ENCODE measurements at regions not wholly inside any gene's neighbourhood (a gene's known extent, or its start where the extent isn't known, plus 50 kb on each side); places are given as distances from the start of the nearest gene placed in this dataset.

- DNase-seq (ENCODE audit: low read depth in 1 of 2, low spot score in 1 of 2) = no peak
- TF ChIP-seq JUND (IDR thresholded peaks at IDR 0.05; ENCODE audit: low read depth) = no peak
- in situ Hi-C loops (cut with HindIII; ENCODE audit: low pct_unique_long_range_greater_than_20kb, low sequenced_read_pairs) = no loop called here
These were observed 596.6 kb downstream of the PLCL1 start for GRCh38 chr2:198400999-198401398.

- in situ Hi-C loops (cut with HindIII; ENCODE audit: low pct_unique_long_range_greater_than_20kb, low sequenced_read_pairs) = no loop called here
- no peak for DNase-seq (ENCODE audit: low read depth in 1 of 2, low spot score in 1 of 2)
- no peak for TF ChIP-seq JUND (IDR thresholded peaks at IDR 0.05; ENCODE audit: low read depth)
These were observed 589.8 kb downstream of the PLCL1 start for GRCh38 chr2:198394208-198394607.

- DNase-seq (ENCODE audit: low read depth in 1 of 2, low spot score in 1 of 2) = no peak
- no peak for TF ChIP-seq JUND (IDR thresholded peaks at IDR 0.05; ENCODE audit: low read depth)
- in situ Hi-C loops (cut with HindIII; ENCODE audit: low pct_unique_long_range_greater_than_20kb, low sequenced_read_pairs) = no loop called here
These were observed 586.3 kb downstream of the PLCL1 start for GRCh38 chr2:198390670-198391069.

GRCh38 chr2:198387677-198388076 lies 583.3 kb downstream of the PLCL1 start:
- DNase-seq (ENCODE audit: low read depth in 1 of 2, low spot score in 1 of 2) = no peak
- in situ Hi-C loops (cut with HindIII; ENCODE audit: low pct_unique_long_range_greater_than_20kb, low sequenced_read_pairs) = no loop called here
- TF ChIP-seq JUND (IDR thresholded peaks at IDR 0.05; ENCODE audit: low read depth) = no peak

GRCh38 chr2:198385856-198386255 lies 581.5 kb downstream of the PLCL1 start:
- no peak for DNase-seq (ENCODE audit: low read depth in 1 of 2, low spot score in 1 of 2)
- no peak for TF ChIP-seq JUND (IDR thresholded peaks at IDR 0.05; ENCODE audit: low read depth)
- in situ Hi-C loops (cut with HindIII; ENCODE audit: low pct_unique_long_range_greater_than_20kb, low sequenced_read_pairs) = no loop called here

GRCh38 chr2:198385326-198385725 lies 580.9 kb downstream of the PLCL1 start:
- in situ Hi-C loops (cut with HindIII; ENCODE audit: low pct_unique_long_range_greater_than_20kb, low sequenced_read_pairs) = no loop called here
- no peak for DNase-seq (ENCODE audit: low read depth in 1 of 2, low spot score in 1 of 2)
- TF ChIP-seq JUND (IDR thresholded peaks at IDR 0.05; ENCODE audit: low read depth) = no peak

GRCh38 chr2:198383392-198383791 lies 579.0 kb downstream of the PLCL1 start:
- no peak for DNase-seq (ENCODE audit: low read depth in 1 of 2, low spot score in 1 of 2)
- in situ Hi-C loops (cut with HindIII; ENCODE audit: low pct_unique_long_range_greater_than_20kb, low sequenced_read_pairs) = no loop called here
- no peak for TF ChIP-seq JUND (IDR thresholded peaks at IDR 0.05; ENCODE audit: low read depth)

- no peak for DNase-seq (ENCODE audit: low read depth in 1 of 2, low spot score in 1 of 2)
- TF ChIP-seq JUND (IDR thresholded peaks at IDR 0.05; ENCODE audit: low read depth) = no peak
- in situ Hi-C loops (cut with HindIII; ENCODE audit: low pct_unique_long_range_greater_than_20kb, low sequenced_read_pairs) = no loop called here
These were observed 578.4 kb downstream of the PLCL1 start for GRCh38 chr2:198382811-198383210.

GRCh38 chr2:198376677-198377076 lies 572.3 kb downstream of the PLCL1 start:
- TF ChIP-seq JUND (IDR thresholded peaks at IDR 0.05; ENCODE audit: low read depth) = no peak
- in situ Hi-C loops (cut with HindIII; ENCODE audit: low pct_unique_long_range_greater_than_20kb, low sequenced_read_pairs) = no loop called here
- DNase-seq (ENCODE audit: low read depth in 1 of 2, low spot score in 1 of 2) = no peak

GRCh38 chr2:198375083-198375410 lies 570.7 kb downstream of the PLCL1 start:
- in situ Hi-C loops (cut with HindIII; ENCODE audit: low pct_unique_long_range_greater_than_20kb, low sequenced_read_pairs) = no loop called here
- TF ChIP-seq JUND (IDR thresholded peaks at IDR 0.05; ENCODE audit: low read depth) = no peak
- no peak for DNase-seq (ENCODE audit: low read depth in 1 of 2, low spot score in 1 of 2)

- TF ChIP-seq JUND (IDR thresholded peaks at IDR 0.05; ENCODE audit: low read depth) = no peak
- peak; percentile 1 to 60 for DNase-seq (ENCODE audit: low read depth in 1 of 2, low spot score in 1 of 2)
- in situ Hi-C loops (cut with HindIII; ENCODE audit: low pct_unique_long_range_greater_than_20kb, low sequenced_read_pairs) = no loop called here
These were observed 570.1 kb downstream of the PLCL1 start for GRCh38 chr2:198374375-198375082.

- in situ Hi-C loops (cut with HindIII; ENCODE audit: low pct_unique_long_range_greater_than_20kb, low sequenced_read_pairs) = no loop called here
- TF ChIP-seq JUND (IDR thresholded peaks at IDR 0.05; ENCODE audit: low read depth) = no peak
- DNase-seq (ENCODE audit: low read depth in 1 of 2, low spot score in 1 of 2) = peak in 1 of 2 experiments; percentile 19
These were observed 567.6 kb downstream of the PLCL1 start for GRCh38 chr2:198371921-198372543.

- in situ Hi-C loops (cut with HindIII; ENCODE audit: low pct_unique_long_range_greater_than_20kb, low sequenced_read_pairs) = no loop called here
- no peak for TF ChIP-seq JUND (IDR thresholded peaks at IDR 0.05; ENCODE audit: low read depth)
- DNase-seq (ENCODE audit: low read depth in 1 of 2, low spot score in 1 of 2) = no peak
These were observed 566.9 kb downstream of the PLCL1 start for GRCh38 chr2:198371329-198371728.

- DNase-seq (ENCODE audit: low read depth in 1 of 2, low spot score in 1 of 2) = no peak
- in situ Hi-C loops (cut with HindIII; ENCODE audit: low pct_unique_long_range_greater_than_20kb, low sequenced_read_pairs) = no loop called here
- TF ChIP-seq JUND (IDR thresholded peaks at IDR 0.05; ENCODE audit: low read depth) = no peak
These were observed 563.7 kb downstream of the PLCL1 start for GRCh38 chr2:198368089-198368488.

Measured in T47D (cell line).